Activated naive CD8-positive, alpha-beta T cell treated with anti-CD3 and anti-CD28 coated beads, Interleukin-2, amount 50 U/mL, for 16 hours (primary cell): ENCODE measurements at regions not wholly inside any gene's neighbourhood (a gene's known extent, or its start where the extent isn't known, plus 50 kb on each side); places are given as distances from the start of the nearest gene placed in this dataset.

Experiments used
- DNase-seq: peaks from one replicate; pipeline ENCODE4 v3.0.0-alpha.2; 2020; ENCODE audit warnings: low read depth, low spot score

DNA sequence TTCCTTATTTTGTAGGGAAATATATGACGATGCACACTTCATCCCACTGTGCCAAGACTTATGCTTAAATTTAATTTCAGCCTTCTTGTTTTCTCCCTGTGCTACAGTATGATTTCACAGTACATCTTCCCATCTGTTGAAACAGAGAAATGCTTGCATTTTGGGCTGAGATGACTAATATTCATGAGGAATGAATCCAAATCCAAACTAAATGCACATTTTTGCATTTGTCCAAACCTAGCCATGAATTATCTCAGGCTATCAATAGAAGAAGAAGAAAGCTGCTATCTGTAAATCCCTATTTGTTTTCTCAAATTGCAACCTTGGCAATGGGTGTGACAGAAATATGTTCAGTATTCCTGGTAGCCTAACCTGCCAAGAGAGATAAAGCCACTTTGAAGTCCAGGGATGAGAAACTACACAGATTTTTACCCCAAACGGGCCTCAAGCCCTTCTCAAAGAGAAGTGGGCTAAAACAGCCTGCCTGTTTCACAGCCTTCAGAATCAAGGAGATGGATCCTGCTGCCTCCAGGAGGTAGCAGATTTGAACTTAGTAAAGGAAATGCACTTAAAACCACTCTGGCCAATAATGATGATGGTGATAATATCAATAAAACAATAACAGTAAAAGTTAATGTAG is 306.9 kb upstream of the NT5C1B start:
- DNase-seq, result no peak

DNA sequence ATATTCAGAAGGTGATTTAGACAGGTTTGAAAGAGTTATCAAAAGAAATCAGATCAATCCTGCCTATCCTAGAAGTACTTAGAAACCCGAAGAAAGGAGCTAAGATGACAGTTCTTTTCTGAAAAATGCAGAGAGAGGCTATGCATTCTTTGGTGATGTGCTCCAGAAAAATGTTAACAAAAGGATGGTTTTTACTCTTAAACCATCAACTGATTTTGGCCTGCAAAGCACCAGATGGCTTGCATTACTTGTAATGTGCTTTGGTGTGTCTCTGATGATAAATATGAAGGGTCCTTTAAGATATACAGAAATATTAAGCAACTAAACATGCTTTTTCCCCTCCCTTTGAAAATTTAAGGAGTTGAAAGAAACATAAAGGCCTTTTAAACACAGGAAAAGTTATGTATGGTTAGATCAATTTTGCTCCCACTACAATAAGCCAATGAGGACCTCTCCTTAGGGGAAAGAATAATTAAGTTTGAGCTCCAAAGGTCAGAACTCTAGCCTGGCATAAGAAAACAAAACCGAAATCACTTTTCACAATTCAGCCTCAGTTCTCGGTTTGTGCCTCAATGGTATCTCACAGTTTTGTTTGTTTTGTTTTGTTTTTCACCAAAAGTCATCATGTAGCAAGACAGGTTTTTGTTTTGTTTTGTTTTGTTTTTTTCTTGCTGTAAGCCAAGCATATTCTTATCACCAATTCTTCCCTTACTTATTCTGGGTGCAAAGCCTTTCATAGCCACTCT is 302.4 kb upstream of the NT5C1B start:
- DNase-seq, result no peak

DNA sequence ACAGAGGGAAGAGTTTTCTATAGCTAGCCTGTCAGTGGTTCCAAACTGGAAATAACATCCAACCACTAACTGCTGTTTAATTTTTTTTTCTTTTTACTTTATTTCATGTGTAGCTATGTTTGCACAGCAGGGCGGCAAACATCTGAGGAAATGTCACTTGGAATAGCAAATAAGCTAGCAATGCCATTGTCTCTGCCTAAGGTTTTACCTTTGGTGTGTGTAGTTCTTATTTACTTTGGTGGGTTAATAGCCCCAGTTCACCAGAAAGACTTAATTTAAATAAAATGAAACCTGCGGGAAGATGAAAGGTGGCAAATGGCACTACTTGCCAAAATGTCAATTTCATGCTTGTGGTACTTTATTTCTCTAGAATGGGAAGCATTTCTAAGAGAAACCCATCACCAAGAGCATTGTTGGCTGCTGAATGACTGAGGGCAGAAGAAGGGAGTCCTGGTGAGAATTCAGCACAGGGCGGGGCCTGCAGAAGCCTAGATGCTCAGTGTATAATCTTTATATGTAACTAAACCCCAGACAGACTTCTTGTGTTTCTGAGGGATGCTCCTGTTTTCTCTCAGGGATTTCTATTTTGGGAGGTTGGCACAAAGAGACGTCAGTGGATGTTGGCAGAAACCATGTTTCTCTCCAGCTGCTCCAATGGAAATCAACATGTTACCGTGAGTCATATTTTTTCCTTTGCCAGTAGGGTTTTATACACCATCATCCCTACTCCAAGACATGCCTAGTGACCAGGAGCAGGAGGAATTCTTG is 300.4 kb upstream of the NT5C1B start:
- DNase-seq, result no peak

DNA sequence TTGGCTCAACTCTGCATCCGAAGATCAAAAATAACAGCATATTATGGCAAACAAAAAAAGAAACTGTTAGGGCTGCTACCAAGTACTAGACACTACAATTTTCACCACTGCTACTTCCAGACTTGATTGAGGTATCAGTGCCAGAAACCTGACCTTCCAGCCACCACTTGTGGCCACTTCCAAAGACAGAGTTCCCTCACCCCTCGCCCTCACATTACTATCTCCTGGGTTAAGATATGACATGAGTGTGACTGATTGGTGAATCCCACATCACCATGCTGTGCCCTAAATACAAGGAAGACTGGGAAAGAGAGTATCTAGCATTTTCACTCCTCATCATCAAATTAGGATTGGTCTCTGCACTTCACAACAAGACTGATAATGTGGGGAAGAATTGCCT is 296.1 kb upstream of the NT5C1B start:
- DNase-seq, result no peak

DNA sequence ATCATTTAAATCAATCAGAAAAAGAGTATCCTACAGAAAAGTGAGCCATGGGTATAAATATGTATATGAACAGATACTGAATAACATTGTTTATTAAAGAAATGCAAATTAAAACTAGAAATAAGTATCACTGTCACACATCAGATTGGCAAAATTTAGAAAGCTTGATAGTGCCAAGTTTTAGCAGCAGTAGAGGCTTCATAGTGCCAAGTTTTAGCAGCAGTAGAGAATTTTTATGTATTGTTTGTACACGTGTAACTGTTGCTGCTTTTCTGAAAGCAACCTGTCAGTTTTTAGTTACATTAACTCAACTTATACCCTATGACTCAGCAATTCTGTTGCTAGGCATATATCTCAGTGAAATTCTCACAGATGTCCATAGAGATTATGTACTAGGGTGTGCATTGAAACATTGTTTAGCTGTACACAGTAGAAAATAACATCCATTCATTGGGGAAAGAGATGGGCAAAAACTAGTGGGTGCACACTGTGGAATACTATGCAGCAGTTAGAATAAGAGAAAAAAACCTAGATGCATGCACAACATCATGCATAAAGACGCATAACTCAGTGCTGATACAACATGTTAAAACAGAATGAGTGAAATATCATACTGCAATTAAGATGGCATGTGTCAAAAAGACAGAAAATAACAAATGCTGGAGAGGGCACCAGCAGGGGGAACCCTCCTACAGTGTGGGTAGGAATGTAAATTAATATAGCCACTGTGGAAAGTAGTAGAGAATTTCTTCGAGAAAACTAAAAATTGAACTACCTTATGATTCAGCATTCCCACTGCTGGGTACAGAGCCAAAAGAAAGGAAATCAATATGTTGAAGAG is 294.5 kb upstream of the NT5C1B start:
- no peak for DNase-seq

DNA sequence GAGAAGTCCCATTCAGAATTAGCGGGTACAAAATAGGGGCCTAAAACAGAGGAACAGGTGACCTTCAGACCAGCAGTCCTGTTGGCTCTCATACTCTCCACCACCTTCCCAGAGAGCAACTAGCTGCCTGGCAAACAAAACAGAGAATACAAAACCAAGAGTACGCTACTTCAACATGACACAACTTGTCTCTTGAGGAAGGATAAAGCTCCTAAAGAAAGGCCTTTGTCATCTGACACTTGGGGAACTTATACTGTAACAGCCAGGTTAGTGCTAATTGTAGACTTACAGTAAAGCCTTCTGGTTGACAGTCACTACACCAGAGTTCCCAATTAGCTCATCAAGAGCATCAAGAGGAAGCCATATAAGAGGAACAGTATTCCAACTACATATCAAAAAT is 282.1 kb upstream of the NT5C1B start:
- no peak for DNase-seq

DNA sequence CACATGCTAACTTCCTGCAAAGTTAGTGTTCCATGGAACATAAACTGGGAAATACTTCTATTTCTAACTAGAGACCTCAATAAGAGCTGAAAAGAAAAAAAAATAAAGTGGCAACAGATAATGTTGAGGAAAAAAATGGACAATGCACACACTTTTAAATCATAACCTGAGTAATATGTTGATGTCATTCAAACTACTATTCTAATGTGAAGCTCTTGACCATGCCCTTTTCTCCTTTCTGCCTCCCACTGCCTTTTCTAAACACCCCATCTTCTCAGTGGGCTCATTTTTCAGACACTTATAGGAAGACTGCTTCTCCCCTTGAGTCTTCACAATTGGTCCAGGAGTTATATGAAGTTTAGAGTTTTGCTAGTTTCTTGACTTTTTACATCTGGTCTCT is 280.9 kb upstream of the NT5C1B start:
- DNase-seq, result no peak

DNA sequence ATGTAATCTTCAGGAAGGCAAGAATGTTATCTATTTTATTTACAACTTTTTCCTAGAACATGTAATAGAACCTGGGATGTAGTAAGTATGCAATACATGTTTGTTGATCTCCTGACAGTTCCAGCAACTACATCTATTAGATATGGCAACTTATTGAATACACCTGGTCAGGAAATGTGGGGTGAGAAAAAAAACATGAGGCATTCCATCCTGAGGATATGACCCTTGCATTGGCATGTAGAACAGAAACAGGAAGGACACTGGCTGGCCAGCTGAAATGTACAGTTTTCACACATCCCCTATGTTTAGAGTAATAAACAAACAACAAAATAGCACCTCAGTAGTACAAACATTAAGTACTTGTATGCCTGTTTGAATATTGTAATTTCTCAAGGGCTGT is 272.6 kb upstream of the NT5C1B start:
- DNase-seq, result no peak

DNA sequence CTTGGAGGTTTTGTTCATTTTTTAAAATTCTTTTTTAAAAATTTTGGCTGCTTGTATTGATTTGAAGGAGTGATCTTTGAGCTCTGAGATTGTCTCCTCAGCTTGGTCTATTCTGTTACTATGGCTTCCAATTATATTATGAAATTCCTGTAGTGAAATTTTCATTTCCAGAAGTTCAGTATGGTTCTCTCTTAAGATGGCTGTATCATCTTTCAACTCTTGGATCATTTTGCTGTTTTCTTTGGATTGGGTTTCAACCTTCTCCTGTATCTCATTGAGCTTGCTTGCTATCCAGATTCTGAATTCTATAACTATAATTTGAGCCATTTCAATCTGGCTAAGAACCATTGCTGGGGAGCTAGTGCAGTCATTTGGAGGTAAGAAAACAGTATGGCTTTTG is 270.8 kb upstream of the NT5C1B start:
- DNase-seq, result no peak

DNA sequence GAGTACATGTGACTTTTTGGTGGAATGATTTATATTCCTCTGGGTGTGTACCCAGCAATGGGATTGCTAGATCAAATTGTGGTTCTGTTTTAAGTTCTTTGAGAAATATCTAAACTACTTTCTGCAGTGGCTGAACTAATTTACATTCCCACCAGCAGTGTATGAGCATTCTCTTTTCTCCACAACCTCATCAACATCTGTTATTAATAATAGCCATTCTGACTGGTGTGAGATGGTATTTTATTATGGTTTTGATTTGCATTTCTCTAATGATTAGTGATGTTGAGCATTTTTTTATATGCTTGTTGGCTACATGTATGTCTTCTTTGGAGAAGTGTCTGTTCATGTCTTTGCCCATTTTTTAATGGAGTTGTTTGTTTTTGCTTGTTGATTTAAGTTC is 267.4 kb upstream of the NT5C1B start:
- DNase-seq, result no peak

DNA sequence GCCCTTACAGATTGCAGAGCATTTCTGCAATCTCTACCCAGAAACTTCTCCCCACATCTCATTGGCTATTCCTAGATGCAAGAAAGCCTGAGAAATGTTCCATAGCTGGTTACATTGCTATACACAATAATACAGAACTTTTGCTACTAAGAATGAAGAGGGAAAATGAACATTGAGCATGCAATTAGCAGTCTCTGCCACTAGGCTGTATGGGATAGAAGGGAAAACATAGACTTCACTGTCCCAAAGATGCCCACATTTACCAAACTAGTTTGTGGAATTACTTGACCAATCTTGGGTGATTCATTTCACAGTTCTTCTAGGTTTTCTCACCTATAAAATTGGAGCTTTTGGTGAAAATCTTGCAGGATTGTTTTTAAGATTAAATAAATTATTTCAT is 265.7 kb upstream of the NT5C1B start:
- no peak for DNase-seq

DNA sequence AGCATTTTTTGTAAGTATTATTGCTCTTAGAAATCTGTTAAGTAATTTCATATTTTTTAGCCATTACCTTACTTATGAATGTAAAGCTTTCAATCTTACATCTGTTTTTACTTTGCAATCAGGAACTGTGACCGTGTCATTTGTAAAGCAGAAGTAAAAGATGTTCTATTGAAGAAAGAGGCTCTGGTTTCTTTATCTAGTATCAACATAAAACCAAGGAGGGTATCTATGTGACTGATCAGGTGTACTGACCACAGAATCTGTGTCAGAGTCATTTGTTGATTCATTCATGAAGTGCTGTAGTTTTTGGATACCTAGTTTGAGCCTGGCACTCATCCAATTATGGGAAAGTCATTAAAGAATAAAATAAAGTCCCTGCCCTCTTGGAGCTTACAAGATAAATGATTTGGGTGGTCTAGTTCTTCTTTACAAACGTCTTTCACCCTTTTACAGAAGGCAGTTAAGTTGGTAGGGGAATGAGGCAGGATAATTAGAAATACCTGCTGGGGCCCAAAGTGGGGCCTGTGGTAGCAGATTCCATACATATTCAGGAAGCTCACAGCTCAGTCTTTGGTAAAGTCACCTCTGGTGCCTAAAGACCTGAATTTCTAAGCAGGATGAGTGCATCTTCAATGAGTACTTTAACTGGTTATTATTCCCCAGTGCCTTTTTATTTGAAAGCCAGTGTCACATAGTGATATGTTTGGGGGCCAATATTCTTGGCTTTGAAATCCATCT is 260.6 kb upstream of the NT5C1B start:
- DNase-seq, result no peak

DNA sequence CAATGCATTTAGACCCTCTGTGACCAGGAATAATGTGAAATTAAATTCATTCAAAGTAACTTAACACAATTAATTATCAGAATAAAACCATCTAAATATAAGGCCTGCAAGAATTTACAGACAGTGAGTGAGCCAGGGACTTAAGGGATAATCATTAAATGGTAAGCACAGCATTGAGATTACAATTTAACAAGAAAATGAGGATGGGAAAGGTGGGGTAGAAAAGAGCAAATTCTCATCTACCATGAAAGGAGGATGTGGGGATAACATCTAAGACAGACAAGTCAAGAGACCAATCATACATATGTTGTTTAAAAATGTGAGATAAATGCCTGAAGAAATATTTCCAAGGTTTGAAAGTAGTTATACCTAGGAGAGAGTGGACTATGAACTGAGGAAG is 259.3 kb upstream of the NT5C1B start:
- DNase-seq, result no peak

DNA sequence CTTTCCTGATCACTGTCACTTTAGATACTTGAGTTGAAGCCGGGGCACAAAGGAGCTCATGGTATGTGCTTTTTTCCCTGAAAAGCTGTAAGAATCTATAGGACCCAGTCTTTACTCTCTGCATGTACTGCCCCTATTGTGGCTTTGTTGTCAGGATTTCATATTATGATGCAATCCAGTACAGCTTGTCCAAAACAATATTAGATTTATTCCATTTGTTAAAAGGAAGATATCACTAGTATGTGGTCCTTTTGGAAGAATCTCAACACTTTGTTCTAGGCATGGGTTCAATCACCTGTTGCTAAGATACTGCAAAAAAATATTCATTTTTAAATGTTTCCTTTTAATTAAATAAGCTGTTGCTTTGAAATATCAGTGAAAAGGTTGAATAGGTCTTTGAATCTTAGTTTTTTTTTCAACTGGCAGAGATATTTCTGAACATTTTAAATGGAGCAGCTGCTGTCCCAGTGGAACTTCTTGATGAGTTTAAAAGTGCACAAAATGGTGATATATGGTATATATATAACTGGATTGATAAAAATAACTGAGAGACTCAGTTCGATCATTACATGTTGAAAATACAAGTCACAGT is 256.6 kb upstream of the NT5C1B start:
- no peak for DNase-seq

DNA sequence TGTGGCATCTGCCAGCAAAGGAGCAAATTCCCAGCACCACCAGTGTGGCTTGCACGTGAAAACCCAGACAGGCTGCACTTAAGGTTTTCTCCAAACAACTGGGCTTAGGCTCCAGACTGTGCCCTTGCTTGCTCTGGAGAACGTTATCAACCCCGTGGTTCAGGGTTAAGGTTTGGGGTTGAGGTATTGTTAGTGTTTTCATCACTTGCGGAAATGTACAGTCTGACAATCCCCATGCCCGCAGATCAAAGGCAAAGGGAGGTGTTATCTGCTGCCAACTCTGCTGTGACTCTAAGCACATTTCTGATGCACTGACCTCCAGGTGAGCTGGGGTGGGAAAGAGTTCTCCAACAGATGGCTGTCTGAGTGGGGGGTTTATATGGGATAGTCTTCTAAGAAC is 253.5 kb upstream of the NT5C1B start:
- DNase-seq, result no peak

DNA sequence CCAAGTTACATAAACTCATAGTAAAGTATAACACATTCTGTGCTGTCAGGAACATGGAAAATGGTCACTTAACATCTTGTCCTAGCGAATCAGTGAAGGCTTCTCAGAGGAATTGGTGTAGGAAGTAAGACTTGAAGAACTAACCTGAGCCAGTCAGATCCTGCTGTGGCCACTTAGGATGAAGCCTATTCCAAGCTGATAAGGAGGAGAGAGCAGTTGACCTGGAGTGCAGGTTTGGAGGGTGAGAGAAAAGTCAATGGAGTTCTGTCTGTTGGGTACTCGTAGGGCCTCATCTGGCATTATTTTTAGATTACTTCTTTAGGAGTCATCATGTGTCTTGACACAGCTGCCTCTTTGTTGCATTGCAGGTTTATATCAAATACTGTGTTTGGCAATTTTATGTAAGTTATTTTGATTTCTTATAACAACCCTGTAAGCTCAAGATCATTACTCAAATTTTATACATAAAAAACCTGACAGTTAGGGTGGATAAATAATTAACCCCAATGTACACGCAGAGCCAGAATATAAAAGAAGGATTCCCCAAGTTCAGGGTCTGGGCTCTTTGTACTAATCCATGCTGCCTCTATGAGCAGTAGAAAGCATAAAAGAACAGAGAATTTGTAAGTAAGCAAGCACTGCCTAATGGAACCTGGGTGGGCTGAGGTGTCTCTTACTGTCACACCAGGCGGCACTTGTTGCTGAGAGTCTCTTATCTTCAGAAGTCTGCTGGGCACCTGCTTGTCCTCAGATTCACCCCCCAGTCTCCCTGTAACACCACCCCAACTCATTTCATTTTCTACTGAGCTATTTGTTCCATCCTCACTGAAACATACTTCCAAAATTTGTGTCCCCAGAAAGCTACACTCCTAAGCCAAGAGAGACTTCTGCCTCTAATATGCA is 252.1 kb upstream of the NT5C1B start:
- DNase-seq, result no peak

DNA sequence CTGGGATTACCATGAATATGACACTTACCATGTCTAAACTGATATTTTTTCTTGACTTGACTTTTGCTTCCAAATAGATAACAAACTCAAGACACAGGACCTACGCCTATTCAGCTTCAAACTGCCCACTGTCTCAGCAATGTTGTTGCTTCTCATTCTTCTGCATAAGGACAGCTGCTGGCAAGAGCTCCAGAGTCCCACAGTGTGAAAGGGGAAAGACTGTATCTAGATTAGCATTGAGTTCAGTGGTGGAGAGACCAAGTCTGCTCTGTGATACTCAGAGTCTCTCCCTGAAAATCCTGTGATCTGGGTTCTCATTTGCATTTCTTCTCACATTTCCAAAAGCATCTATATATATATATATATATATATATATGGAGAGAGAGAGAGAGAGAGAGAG is 247.9 kb upstream of the NT5C1B start:
- no peak for DNase-seq

DNA sequence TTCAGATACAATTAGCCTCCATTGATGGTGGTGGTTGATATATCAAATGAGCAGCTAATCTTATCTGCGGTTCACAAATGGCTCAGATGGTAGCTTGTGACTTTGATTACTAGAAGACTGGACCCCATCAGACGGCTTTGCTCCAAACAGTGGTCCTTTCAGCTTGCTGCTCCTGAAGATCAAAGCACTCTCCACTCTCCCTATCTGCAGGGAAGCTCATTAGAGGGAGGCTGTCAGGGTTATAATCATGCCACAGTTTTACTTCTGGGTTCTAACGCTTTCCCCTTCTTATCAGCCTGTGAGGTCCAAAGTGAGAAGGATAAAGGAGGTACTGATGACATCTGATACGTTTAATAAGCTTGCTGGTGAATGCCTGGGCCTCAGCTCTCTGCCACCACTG is 247.1 kb upstream of the NT5C1B start:
- no peak for DNase-seq

DNA sequence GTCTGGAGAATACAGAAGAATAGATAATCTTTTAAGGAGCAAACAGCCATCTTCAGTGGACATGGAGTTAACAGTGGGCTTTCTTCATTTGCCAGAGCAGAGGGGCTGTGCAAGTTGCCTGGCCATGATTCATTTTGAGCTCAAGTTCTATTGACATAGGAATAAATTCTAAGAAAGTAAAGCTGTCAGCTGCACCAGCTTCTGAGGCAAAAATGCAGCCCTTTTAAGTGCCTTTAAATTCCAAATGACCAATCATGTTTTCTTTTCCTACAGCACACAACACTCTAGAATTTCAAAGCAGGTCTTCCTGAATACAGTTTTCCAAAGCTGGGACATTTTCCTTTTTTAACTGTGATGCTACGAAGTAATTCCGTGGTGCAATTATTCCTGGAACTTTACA is 246.4 kb upstream of the NT5C1B start:
- DNase-seq, result no peak

DNA sequence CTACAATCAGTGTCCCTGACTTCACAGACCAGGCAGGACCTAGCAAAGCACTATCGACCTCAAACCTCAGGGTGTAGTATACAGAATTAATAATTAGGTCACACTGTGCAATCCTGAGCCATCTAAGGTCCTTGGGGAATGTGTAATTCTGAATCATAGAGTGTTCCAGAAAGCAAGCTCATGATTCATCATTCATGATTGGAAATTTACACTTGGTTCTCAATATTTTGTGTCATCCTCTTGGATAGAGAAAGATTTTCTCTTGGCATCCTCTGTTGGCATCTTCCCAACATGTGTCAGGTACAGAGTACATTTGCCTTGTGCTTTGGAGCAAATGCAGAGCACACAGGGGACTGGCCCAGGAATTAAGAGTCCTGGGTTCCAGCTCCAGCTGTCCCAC is 245.0 kb upstream of the NT5C1B start:
- no peak for DNase-seq
